ES-I3 (cell line): ENCODE measurements at regions not wholly inside any gene's neighbourhood (a gene's known extent, or its start where the extent isn't known, plus 50 kb on each side); places are given as distances from the start of the nearest gene placed in this dataset.

ENCODE experiments used
- H3K36me3 ChIP-seq: 2 replicates; pipeline ENCODE4 v1.6.1; 2013; ENCODE audit warnings: mild to moderate bottlenecking, low read length, control low read depth, moderate library complexity; ENCODE audit not compliant: insufficient read depth
- H3K4me1 ChIP-seq: 2 replicates; pipeline ENCODE4 v1.6.1; 2013; ENCODE audit warnings: mild to moderate bottlenecking, control low read depth, low read length; ENCODE audit not compliant: insufficient read depth
- H3K9ac ChIP-seq: 2 replicates; pipeline ENCODE4 v1.6.1; 2013; ENCODE audit warnings: low read depth, mild to moderate bottlenecking, low read length, moderate library complexity
- H3K9me3 ChIP-seq: 2 replicates; pipeline ENCODE4 v1.6.1; 2013; ENCODE audit warnings: mild to moderate bottlenecking, low read length, moderate library complexity; ENCODE audit not compliant: control insufficient read depth, insufficient read depth

DNA sequence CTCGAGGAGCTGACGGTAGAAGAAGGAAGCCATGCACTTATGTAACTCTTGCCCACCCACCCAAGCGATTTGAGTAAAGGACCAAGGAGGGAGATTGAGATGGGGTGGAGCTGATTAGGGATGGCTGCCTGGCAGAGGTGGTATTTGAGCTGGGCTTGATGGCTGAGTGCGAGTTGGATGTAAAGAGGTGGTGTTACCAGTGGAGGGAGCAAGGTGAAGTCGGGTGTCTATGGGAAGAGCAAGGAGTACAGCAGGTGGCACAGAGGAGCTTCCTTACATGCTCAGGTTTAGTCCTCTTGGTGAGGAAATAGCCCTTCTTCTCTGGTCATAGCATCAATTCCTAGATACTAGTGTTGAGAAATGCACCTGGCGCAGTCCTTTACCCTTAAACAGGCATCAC is 294.2 kb upstream of the SKOR2 start:
- no peaks in the 10 kb centered on the region for H3K4me1 ChIP-seq
- H3K9ac ChIP-seq: no peak overlapping the region
- H3K9me3 ChIP-seq: no peaks in the 10 kb centered on the region
- no peaks in the 10 kb centered on the region for H3K36me3 ChIP-seq

GRCh38 chr18:47543080-47543479 is 291.6 kb upstream of the SKOR2 start:
- H3K36me3 ChIP-seq: no peaks in the 10 kb centered on the region
- no peak overlapping the region for H3K9ac ChIP-seq
- no peaks in the 10 kb centered on the region for H3K4me1 ChIP-seq
- no peaks in the 10 kb centered on the region for H3K9me3 ChIP-seq

- no peaks in the 10 kb centered on the region for H3K4me1 ChIP-seq
- no peaks in the 10 kb centered on the region for H3K36me3 ChIP-seq
- H3K9me3 ChIP-seq: no peaks in the 10 kb centered on the region
- H3K9ac ChIP-seq: no peak overlapping the region
Observed at GRCh38 chr18:47542551-47542950, 291.1 kb upstream of the SKOR2 start.

DNA sequence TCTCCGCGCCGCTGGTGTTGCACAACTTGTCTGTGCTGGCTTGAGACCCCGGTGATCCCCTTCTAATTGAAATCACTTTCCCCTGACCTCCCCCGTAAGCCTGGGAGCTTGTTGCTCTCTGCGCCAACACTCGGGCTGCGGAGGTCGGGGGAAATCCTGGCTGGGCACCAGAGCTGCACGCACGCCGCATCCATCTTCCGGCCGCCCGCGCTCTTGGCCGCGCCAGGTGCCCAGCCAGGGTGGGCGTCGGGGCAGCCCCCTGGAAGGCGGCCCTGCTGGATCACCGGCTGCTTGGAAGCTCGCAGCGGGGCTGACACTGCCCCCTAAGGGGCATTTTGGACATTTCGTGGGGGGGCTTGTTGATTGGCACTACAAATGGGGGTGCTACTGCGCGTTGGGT is 280.3 kb upstream of the SKOR2 start:
- no peaks in the 10 kb centered on the region for H3K9me3 ChIP-seq
- H3K9ac ChIP-seq: peak overlapping the region; percentile 50; the same call in 1 of the 2 replicates
- no peaks in the 10 kb centered on the region for H3K4me1 ChIP-seq
- no peaks in the 10 kb centered on the region for H3K36me3 ChIP-seq

GRCh38 chr18:47530695-47531094 is 279.2 kb upstream of the SKOR2 start:
- no peaks in the 10 kb centered on the region for H3K36me3 ChIP-seq
- no peak overlapping the region for H3K9ac ChIP-seq
- H3K4me1 ChIP-seq: no peaks in the 10 kb centered on the region
- H3K9me3 ChIP-seq: no peaks in the 10 kb centered on the region

DNA sequence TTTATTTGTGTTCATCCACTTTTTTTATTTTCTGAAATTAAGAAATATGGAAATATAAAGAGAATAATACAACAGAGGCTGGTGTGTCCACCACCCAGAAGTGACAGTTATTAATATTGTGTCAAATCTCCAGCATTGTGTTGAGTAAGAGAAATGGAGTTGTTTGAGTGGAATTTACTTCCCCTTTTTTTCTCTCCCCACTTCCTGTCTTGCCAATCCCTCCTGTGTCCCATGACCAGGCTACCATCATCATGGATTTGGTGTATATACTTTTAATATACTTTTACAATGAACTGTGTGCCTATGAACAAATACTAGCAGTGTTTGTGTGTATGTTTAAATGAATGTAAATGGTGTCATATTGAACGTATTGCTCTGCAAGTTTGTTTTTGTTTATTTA is 276.9 kb upstream of the SKOR2 start:
- Histone ChIP-seq H3K36me3 (no peaks in the 10 kb centered on the region), H3K9me3 (no peaks in the 10 kb centered on the region), H3K4me1 (no peaks in the 10 kb centered on the region), H3K9ac (no peak overlapping the region)

DNA sequence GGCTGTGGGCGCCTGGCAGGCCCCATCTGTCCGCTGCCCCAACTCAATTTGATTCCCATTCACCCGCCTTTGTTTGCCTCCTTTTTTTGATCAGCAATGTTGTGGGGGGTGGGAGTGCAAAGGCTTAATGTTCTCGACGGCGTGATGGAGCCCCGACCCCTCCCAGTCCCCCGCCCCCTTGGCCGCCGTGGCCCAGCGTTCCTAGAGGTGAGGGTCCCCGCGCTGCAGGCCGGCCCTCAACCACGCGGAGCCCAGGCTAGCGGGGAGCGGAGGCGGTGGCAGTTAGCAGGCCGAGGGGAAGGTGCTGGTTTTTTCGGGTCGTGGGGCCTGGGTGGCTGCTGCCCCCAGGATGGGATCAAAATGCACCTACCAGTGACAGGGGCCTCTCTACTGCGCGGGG is 274.7 kb upstream of the SKOR2 start:
- Histone ChIP-seq H3K4me1 (no peaks in the 10 kb centered on the region), H3K36me3 (no peaks in the 10 kb centered on the region), H3K9me3 (no peaks in the 10 kb centered on the region), H3K9ac (no peak overlapping the region)

- H3K9ac ChIP-seq: no peak overlapping the region
- no peaks in the 10 kb centered on the region for H3K36me3 ChIP-seq
- no peaks in the 10 kb centered on the region for H3K4me1 ChIP-seq
- no peaks in the 10 kb centered on the region for H3K9me3 ChIP-seq
Observed at GRCh38 chr18:47522359-47522758, 270.9 kb upstream of the SKOR2 start.

DNA sequence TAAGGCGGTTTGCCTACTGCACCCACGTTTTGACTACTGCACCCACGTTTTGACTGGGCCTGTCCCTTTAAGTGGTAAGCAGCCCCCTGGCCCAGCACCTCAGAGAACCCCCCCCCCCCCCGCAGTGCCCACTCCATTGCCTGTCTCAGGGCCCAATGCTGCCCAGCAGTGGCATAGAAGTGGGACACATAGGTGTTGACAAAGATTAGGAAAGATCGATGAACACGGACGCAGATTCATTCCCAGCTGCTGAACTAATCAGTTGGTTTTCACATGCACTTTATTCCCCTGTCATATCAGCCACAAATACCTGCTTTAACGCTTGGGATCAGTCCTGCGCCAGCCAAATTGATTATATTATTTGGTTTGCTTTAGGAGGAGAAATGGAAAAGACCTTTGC is 268.8 kb upstream of the SKOR2 start:
- Histone ChIP-seq H3K4me1 (no peaks in the 10 kb centered on the region), H3K9me3 (no peaks in the 10 kb centered on the region), H3K36me3 (no peaks in the 10 kb centered on the region), H3K9ac (no peak overlapping the region)

GRCh38 chr18:47519706-47520105 is 268.2 kb upstream of the SKOR2 start:
- Histone ChIP-seq H3K9ac (no peak overlapping the region), H3K4me1 (no peaks in the 10 kb centered on the region), H3K9me3 (no peaks in the 10 kb centered on the region), H3K36me3 (no peaks in the 10 kb centered on the region)

GRCh38 chr18:47519277-47519676 is 267.8 kb upstream of the SKOR2 start:
- H3K9ac ChIP-seq: no peak overlapping the region

DNA sequence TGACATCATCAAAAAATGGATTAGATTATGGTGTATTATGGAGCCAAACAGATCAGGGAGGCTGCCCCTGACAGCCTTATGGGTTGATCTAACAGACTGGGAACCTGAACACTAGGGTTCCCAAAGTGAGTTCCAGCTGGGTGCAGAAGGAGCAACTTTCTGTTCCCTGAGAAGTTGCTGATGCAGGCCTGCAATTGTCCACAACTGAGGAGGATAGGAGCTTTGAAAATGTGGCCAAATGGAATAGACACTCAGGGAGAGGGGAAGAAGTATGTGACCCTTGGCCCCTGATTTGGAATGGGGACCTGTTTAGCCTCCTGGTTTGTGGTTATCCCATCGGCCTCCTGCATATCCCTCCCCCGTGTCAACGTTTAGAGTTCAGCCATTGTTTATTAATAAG is 262.2 kb upstream of the SKOR2 start:
- Histone ChIP-seq H3K4me1 (no peaks in the 10 kb centered on the region), H3K9ac (no peak overlapping the region), H3K9me3 (no peaks in the 10 kb centered on the region), H3K36me3 (no peaks in the 10 kb centered on the region)

More at GRCh38 chr18:47519277-47519676, 267.8 kb upstream of the SKOR2 start:
- Histone ChIP-seq H3K4me1 (no peaks in the 10 kb centered on the region), H3K9me3 (no peaks in the 10 kb centered on the region), H3K36me3 (no peaks in the 10 kb centered on the region)

DNA sequence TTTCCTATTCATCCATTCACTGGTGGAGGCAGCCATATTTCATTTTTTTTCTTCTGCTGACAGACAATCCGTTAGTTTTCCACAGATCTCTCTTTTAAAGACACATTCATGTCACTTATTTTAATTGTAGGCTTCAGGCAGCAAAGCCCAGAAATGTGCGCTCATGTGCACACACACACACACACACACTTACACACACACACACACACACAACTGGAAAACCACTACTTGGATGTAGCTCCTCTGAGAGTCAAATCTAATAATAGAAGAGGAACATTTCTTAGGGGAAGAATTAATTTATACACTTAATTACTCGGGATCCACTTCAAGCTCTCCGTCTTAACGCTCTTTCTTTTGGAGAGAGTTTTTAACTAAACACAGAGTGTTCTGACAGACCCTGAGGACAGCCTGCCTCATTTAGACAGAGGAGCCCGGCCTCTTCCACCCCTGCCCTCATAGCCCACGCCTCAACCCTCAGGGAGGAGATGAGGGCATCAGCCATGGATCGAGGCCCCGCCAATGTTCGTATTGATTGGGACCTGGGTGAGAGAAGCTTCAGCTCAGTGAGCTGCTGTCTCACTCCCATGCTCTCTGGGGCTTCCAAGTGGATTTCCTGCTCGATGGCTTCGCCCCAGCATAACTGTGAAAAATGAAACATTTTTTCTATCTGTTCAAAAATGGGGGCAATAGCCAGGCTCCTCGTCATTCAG is 261.4 kb upstream of the SKOR2 start:
- Histone ChIP-seq H3K9me3 (no peaks in the 10 kb centered on the region), H3K4me1 (no peaks in the 10 kb centered on the region), H3K36me3 (no peaks in the 10 kb centered on the region), H3K9ac (no peak overlapping the region)

DNA sequence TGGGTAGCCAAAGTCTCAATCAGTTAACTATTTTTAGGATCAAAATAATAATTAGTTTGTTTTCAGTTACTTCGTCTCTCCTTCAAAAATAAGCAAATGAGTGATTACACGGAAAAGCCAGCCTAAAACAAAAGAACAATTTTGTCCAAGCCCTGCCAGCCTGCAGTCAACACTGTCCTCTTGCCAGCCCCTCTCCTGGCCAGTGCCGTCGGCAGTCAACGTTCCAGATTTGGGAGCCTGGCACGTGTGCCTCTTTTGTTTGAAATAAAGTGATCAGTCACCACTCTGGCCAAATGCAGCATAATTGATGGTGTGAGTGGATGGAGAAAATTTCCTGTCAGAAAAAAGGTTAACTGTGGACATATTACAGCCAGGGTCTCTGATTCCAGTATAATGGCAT is 260.6 kb upstream of the SKOR2 start:
- no peak overlapping the region for H3K9ac ChIP-seq
- no peaks in the 10 kb centered on the region for H3K36me3 ChIP-seq
- H3K9me3 ChIP-seq: no peaks in the 10 kb centered on the region
- H3K4me1 ChIP-seq: no peaks in the 10 kb centered on the region

DNA sequence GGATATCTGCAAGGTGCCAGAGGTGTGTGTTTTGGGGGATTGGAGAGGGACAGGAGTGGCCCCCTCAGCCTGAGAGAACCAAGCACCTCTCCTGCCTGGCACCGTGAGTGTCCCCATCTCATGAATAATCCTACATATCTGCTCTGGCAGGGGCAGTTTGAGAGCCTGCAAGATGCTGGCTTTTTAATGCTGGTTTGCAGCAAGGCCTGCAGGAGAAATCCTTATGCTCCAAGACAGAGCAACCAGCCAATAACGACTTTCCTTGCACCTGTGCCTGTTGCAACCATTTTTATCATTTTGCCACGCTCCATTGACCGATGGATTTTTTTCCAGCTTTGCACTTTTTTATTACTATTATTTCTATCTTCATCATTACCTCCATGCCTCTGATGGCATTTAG is 259.4 kb upstream of the SKOR2 start:
- H3K4me1 ChIP-seq: no peaks in the 10 kb centered on the region
- H3K9ac ChIP-seq: no peak overlapping the region
- no peaks in the 10 kb centered on the region for H3K9me3 ChIP-seq

GRCh38 chr18:47507651-47508050 is 256.2 kb upstream of the SKOR2 start:
- Histone ChIP-seq H3K36me3 (no peaks in the 10 kb centered on the region), H3K9ac (no peak overlapping the region), H3K9me3 (no peaks in the 10 kb centered on the region), H3K4me1 (no peaks in the 10 kb centered on the region)

More for the DNA sequence above, 259.4 kb upstream of the SKOR2 start:
- H3K36me3 ChIP-seq: no peaks in the 10 kb centered on the region
